Transverse colon (tissue), 4 donors: ENCODE measurements at regions not wholly inside any gene's neighbourhood (a gene's known extent, or its start where the extent isn't known, plus 50 kb on each side); places are given as distances from the start of the nearest gene placed in this dataset.

Experiments
- DNase-seq: peaks from one replicate; pipeline ENCODE4 v3.0.0-alpha.2; 2019
- H3K27ac ChIP-seq, 4 donors: fragments of 200-600 bp; sonication (generic); 2 replicates each; pipeline ENCODE4 v1.5.1; 2016 to 2018; ENCODE audit warnings: inconsistent platforms in 4 of 4
- H3K27me3 ChIP-seq: fragments of 200-600 bp; sonication (generic); 2 replicates; pipeline ENCODE4 v1.5.1; 2017; ENCODE audit warnings: inconsistent platforms
- H3K36me3 ChIP-seq, 4 donors: fragments of 200-600 bp; sonication (generic); 2 replicates each; pipeline ENCODE4 v1.5.1; 2017 to 2019; ENCODE audit warnings: inconsistent platforms in 4 of 4
- H3K4me1 ChIP-seq, 4 donors: fragments of 200-600 bp; sonication (generic); 2 replicates each; pipeline ENCODE4 v1.5.1; 2017 to 2020; ENCODE audit warnings: inconsistent platforms in 4 of 4
- H3K4me3 ChIP-seq, 4 donors: fragments of 200-600 bp; sonication (generic); 1 replicate in 1 of 4; 2 replicates in 3 of 4; pipeline versions ENCODE4 v1.5.1 to v1.6.1; 2017 to 2019; ENCODE audit warnings: inconsistent platforms in 4 of 4
- H3K9me3 ChIP-seq, 2 donors: fragments of 200-600 bp; sonication (generic); 2 replicates each; pipeline ENCODE4 v1.5.1; 2017 to 2019; ENCODE audit warnings: inconsistent platforms in 2 of 2
- CTCF ChIP-seq, 5 experiments: fragments of 200-600 bp in 3 of 5; fragments of 450-650 bp in 2 of 5; sonication (generic) in 3 of 5; IDR thresholded peaks; 1 replicate in 2 of 5; 2 replicates in 3 of 5; pipeline ENCODE4 v1.5.1; 2016 to 2017; ENCODE audit warnings: antibody characterized with exemption in 5 of 5, inconsistent platforms in 3 of 5, mild to moderate bottlenecking in 2 of 5, moderate library complexity in 1 of 5
- EP300 ChIP-seq: sonication (generic); formaldehyde crosslinking; IDR thresholded peaks from one replicate; pipeline ENCODE4 v1.6.1; 2017; ENCODE audit warnings: antibody characterized with exemption, low read depth
- POLR2A ChIP-seq: fragments of 450-650 bp; IDR thresholded peaks from one replicate; pipeline ENCODE4 v1.6.1; 2016; ENCODE audit warnings: antibody characterized with exemption, mild to moderate bottlenecking, moderate library complexity
- POLR2AphosphoS5 ChIP-seq, 3 donors: sonication (generic); formaldehyde crosslinking; IDR thresholded peaks; one replicate each; pipeline ENCODE4 v1.6.1; 2016; ENCODE audit warnings: antibody characterized with exemption in 3 of 3
- WGBS, 2 donors: methylation state at CpG; one replicate each; pipeline ENCODE4 v1.1.5; 2018; ENCODE audit warnings: low coverage in 1 of 2; 5-methylcytosine and 5-hydroxymethylcytosine counted together
- in situ Hi-C, 4 donors: fragments of 200-750 bp; cut with MboI; loops; one replicate each; pipeline versions ENCODE4 v1.15.0 to v1.15.1; 2017; ENCODE audit warnings: low sequenced_read_pairs in 3 of 4, low pct_ligation_motif_present in 1 of 4, low pct_unique_long_range_greater_than_20kb in 1 of 4
- intact Hi-C: fragments of 100-400 bp; cut with DNase I; formaldehyde crosslinking; loops from one replicate; pipeline ENCODE4 v1.15.1; 2023; ENCODE audit warnings: low total_unique reads

GRCh38 chr17:5745111-5745813 is 161.0 kb upstream of the NLRP1 start:
- 56 to 60% methylated on average over 4 of the region's 4 CpGs for WGBS, 2 donors

GRCh38 chr17:5747276-5747675 is 163.0 kb upstream of the NLRP1 start:
- no peak for DNase-seq
- intact Hi-C loops (no loop called here), in situ Hi-C loops (no loop called here)
- no peak overlapping the region for H3K27ac ChIP-seq
- no peaks in the 10 kb centered on the region for H3K36me3 ChIP-seq
- TF ChIP-seq EP300 (no peak), CTCF (IDR thresholded peaks at IDR 0.05) (no peak), POLR2A (no peak), POLR2AphosphoS5 (IDR thresholded peaks at IDR 0.05) (no peak)
- H3K27me3 ChIP-seq, result no peaks in the 10 kb centered on the region
- H3K9me3 ChIP-seq, result no peaks in the 10 kb centered on the region
- WGBS, 2 donors, result 65 to 83% methylated on average over 1 to 3 of the region's 3 CpGs
- H3K4me1 ChIP-seq, result no peaks in the 10 kb centered on the region
- no peak overlapping the region for H3K4me3 ChIP-seq

More at GRCh38 chr17:5745111-5745813, 161.0 kb upstream of the NLRP1 start:
- H3K36me3 ChIP-seq, result no peaks in the 10 kb centered on the region
- in situ Hi-C loops, result no loop called here
- no peaks in the 10 kb centered on the region for H3K27me3 ChIP-seq
- no peak overlapping the region for H3K4me3 ChIP-seq
- no peaks in the 10 kb centered on the region for H3K4me1 ChIP-seq
- no peaks in the 10 kb centered on the region for H3K9me3 ChIP-seq
- DNase-seq, result no peak
- intact Hi-C loops, result no loop called here
- no peak for TF ChIP-seq POLR2A
- no peak for TF ChIP-seq EP300
- no peak for TF ChIP-seq CTCF (IDR thresholded peaks at IDR 0.05)
- no peak for TF ChIP-seq POLR2AphosphoS5 (IDR thresholded peaks at IDR 0.05)
- no peak overlapping the region for H3K27ac ChIP-seq

- Histone ChIP-seq H3K4me1 (no peaks in the 10 kb centered on the region), H3K9me3 (no peaks in the 10 kb centered on the region), H3K36me3 (no peaks in the 10 kb centered on the region), H3K27me3 (no peaks in the 10 kb centered on the region), H3K27ac (no peak overlapping the region), H3K4me3 (no peak overlapping the region)
- DNase-seq, result no peak
- WGBS, 2 donors, result 67 to 68% methylated on average over 3 to 4 of the region's 4 CpGs
- intact Hi-C loops (no loop called here), in situ Hi-C loops (no loop called here)
- TF ChIP-seq CTCF (IDR thresholded peaks at IDR 0.05) (no peak), POLR2A (no peak), POLR2AphosphoS5 (IDR thresholded peaks at IDR 0.05) (no peak), EP300 (no peak)
These were observed 163.7 kb upstream of the NLRP1 start for GRCh38 chr17:5747964-5748363.

- DNase-seq, result no peak
- in situ Hi-C loops, result no loop called here
- intact Hi-C loops, result no loop called here
- Histone ChIP-seq H3K27ac (no peak overlapping the region), H3K4me3 (no peak overlapping the region), H3K4me1 (no peaks in the 10 kb centered on the region), H3K36me3 (no peaks in the 10 kb centered on the region), H3K9me3 (no peaks in the 10 kb centered on the region), H3K27me3 (peaks cover 4% of the 10 kb centered on the region)
- 50 to 80% methylated on average over 1 to 2 of the region's 2 CpGs for WGBS, 2 donors
- TF ChIP-seq POLR2A, result no peak
- no peak for TF ChIP-seq EP300
- TF ChIP-seq CTCF (IDR thresholded peaks at IDR 0.05), result no peak
These were observed 169.1 kb upstream of the NLRP1 start for GRCh38 chr17:5753421-5753820.
